DOHH2 (cell line): ENCODE measurements at regions not wholly inside any gene's neighbourhood (a gene's known extent, or its start where the extent isn't known, plus 50 kb on each side); places are given as distances from the start of the nearest gene placed in this dataset.
"Not testable (repeated sequence)": the region's sequence is repeated elsewhere in the genome, so short reads cannot be mapped to it uniquely, and the experiment has no call there.

Source experiments
- H3F3A ChIP-seq: fragments of 200-600 bp; sonication (generic), shearing (Covaris generic); 2 replicates; pipeline ENCODE4 v1.6.0; 2016; ENCODE audit warnings: antibody characterized with exemption, mild to moderate bottlenecking; ENCODE audit not compliant: control insufficient read depth, insufficient read depth
- H3K27ac ChIP-seq: fragments of 200-600 bp; sonication (generic); 2 replicates; pipeline ENCODE4 v1.5.1; 2014; ENCODE audit warnings: low read depth, mild to moderate bottlenecking, low read length, moderate library complexity
- H3K27me3 ChIP-seq: fragments of 200-600 bp; sonication (generic); 2 replicates; pipeline ENCODE4 v1.6.1; 2014; ENCODE audit warnings: mild to moderate bottlenecking, low read length, mixed read lengths; ENCODE audit not compliant: control insufficient read depth
- H3K36me3 ChIP-seq: fragments of 200-600 bp; sonication (generic); 2 replicates; pipeline ENCODE4 v1.6.1; 2014; ENCODE audit warnings: mild to moderate bottlenecking, low read length, moderate library complexity, mixed read lengths; ENCODE audit not compliant: control insufficient read depth
- H3K4me1 ChIP-seq: fragments of 200-600 bp; sonication (generic); 2 replicates; pipeline ENCODE4 v1.6.1; 2014; ENCODE audit warnings: mild to moderate bottlenecking, low read length, mixed read lengths; ENCODE audit not compliant: control insufficient read depth
- H3K4me2 ChIP-seq: fragments of 200-600 bp; sonication (generic); 2 replicates; pipeline ENCODE4 v1.6.0; 2014; ENCODE audit warnings: mild to moderate bottlenecking, low read length, moderate library complexity
- H3K4me3 ChIP-seq: fragments of 200-600 bp; sonication (generic); 2 replicates; pipeline ENCODE4 v1.5.1; 2014; ENCODE audit warnings: mild to moderate bottlenecking, low read length, mixed read lengths
- H3K79me2 ChIP-seq: fragments of 200-600 bp; sonication (generic); 2 replicates; pipeline ENCODE4 v1.6.1; 2014; ENCODE audit warnings: mild to moderate bottlenecking, low read length, mixed read lengths; ENCODE audit not compliant: control insufficient read depth
- H3K9me2 ChIP-seq: fragments of 200-600 bp; sonication (generic); replicated peaks from 2 replicates; pipeline ENCODE4 v1.6.1; 2014; ENCODE audit warnings: mild to moderate bottlenecking, low read length, mixed read lengths; ENCODE audit not compliant: control insufficient read depth
- H3K9me3 ChIP-seq: fragments of 200-600 bp; sonication (generic); 2 replicates; pipeline ENCODE4 v1.6.1; 2014; ENCODE audit warnings: antibody characterized with exemption, low read length, mixed read lengths; ENCODE audit not compliant: control insufficient read depth, insufficient read depth
- H4K20me1 ChIP-seq: fragments of 200-600 bp; sonication (generic); 2 replicates; pipeline ENCODE4 v1.6.0; 2014; ENCODE audit warnings: low read depth, mild to moderate bottlenecking, antibody characterized with exemption, low read length, moderate library complexity; ENCODE audit not compliant: control insufficient read depth, insufficient read depth
- CTCF ChIP-seq: fragments of 200-600 bp; sonication (generic); IDR thresholded peaks from one replicate; pipeline ENCODE4 v1.5.1; 2014; ENCODE audit warnings: antibody characterized with exemption, mild to moderate bottlenecking, low read depth, low read length; ENCODE audit not compliant: poor library complexity, severe bottlenecking
- EZH2phosphoT487 ChIP-seq: fragments of 200-600 bp; sonication (generic); IDR thresholded peaks from 2 replicates; pipeline ENCODE4 v1.6.1; 2017; ENCODE audit warnings: borderline replicate concordance, mild to moderate bottlenecking, antibody characterized with exemption, low read length, moderate library complexity, mixed read lengths

GRCh38 chr11:25628030-25628429 lies 703.9 kb upstream of the ANO3 start:
- Histone ChIP-seq H3F3A (no peaks in the 10 kb centered on the region), H3K36me3 (no peaks in the 10 kb centered on the region), H3K9me3 (no peaks in the 10 kb centered on the region), H3K4me2 (no peak overlapping the region), H3K9me2 (no peaks in the 10 kb centered on the region), H3K79me2 (no peaks in the 10 kb centered on the region), H3K27ac (no peak overlapping the region), H3K27me3 (no peaks in the 10 kb centered on the region), H3K4me1 (no peaks in the 10 kb centered on the region), H3K4me3 (no peak overlapping the region), H4K20me1 (no peaks in the 10 kb centered on the region)
- TF ChIP-seq EZH2phosphoT487 (no peak), CTCF (no peak)

GRCh38 chr11:25633230-25633629 lies 698.7 kb upstream of the ANO3 start:
- Histone ChIP-seq H3K36me3 (no peaks in the 10 kb centered on the region), H3K4me2 (no peak overlapping the region), H3K27ac (no peak overlapping the region), H3K4me3 (no peak overlapping the region), H3K4me1 (no peaks in the 10 kb centered on the region), H3F3A (no peaks in the 10 kb centered on the region), H3K9me2 (no peaks in the 10 kb centered on the region), H3K79me2 (no peaks in the 10 kb centered on the region), H3K9me3 (no peaks in the 10 kb centered on the region), H3K27me3 (no peaks in the 10 kb centered on the region), H4K20me1 (no peaks in the 10 kb centered on the region)
- TF ChIP-seq EZH2phosphoT487 (no peak), CTCF (no peak)

GRCh38 chr11:25649220-25649619 lies 682.7 kb upstream of the ANO3 start:
- not testable (repeated sequence) for H4K20me1 ChIP-seq, H3K27me3 ChIP-seq, H3K27ac ChIP-seq, H3K9me2 ChIP-seq, H3K4me2 ChIP-seq, H3K36me3 ChIP-seq, H3K4me3 ChIP-seq, H3K79me2 ChIP-seq, H3K9me3 ChIP-seq, H3K4me1 ChIP-seq, H3F3A ChIP-seq

GRCh38 chr11:25650319-25650718 lies 681.6 kb upstream of the ANO3 start:
- TF ChIP-seq CTCF (no peak), EZH2phosphoT487 (no peak)
- Histone ChIP-seq H3K4me3 (no peak overlapping the region), H3K4me2 (no peak overlapping the region), H3K27ac (no peak overlapping the region), H3K4me1 (no peaks in the 10 kb centered on the region), H3K9me3 (no peaks in the 10 kb centered on the region), H3K79me2 (no peaks in the 10 kb centered on the region), H4K20me1 (no peaks in the 10 kb centered on the region), H3K27me3 (no peaks in the 10 kb centered on the region), H3F3A (peaks cover 6% of the 10 kb centered on the region; the same call in 1 of the 2 replicates), H3K9me2 (no peaks in the 10 kb centered on the region), H3K36me3 (no peaks in the 10 kb centered on the region)
